Spleen (tissue), 7 donors: ENCODE measurements at regions not wholly inside any gene's neighbourhood (a gene's known extent, or its start where the extent isn't known, plus 50 kb on each side); places are given as distances from the start of the nearest gene placed in this dataset.

Experiments used
- POLR2A ChIP-seq, 3 donors: fragments of 450-650 bp; IDR thresholded peaks; one replicate each; pipeline ENCODE4 v1.5.1; 2017; ENCODE audit warnings: antibody characterized with exemption in 3 of 3, mild to moderate bottlenecking in 1 of 3
- POLR2AphosphoS5 ChIP-seq, 3 donors: sonication (generic); formaldehyde crosslinking; IDR thresholded peaks; one replicate each; pipeline ENCODE4 v1.5.1; 2017; ENCODE audit warnings: antibody characterized with exemption in 3 of 3
- TF ChIP-seq, protein P1 (sequence below), 11 experiments: fragments of 200-600 bp in 7 of 11; fragments of 450-650 bp in 4 of 11; sonication (generic) in 4 of 11; IDR thresholded peaks in 8 of 11; conservative IDR thresholded peaks in 3 of 11; 1 replicate in 7 of 11; 2 replicates in 4 of 11; pipeline versions ENCODE4 v1.4.0 to v1.8.0; 2016 to 2021; ENCODE audit warnings: antibody characterized with exemption in 11 of 11, inconsistent platforms in 4 of 11, mild to moderate bottlenecking in 1 of 11
- donor health status: DM: no; HTN: no; CAD: no; lungs with moderate emphysema.
- donor health status: DM: no; HTN: no; CAD: no.
- donor health status: DM: no; HTN: no; CAD: no.

- TF ChIP-seq POLR2A (IDR thresholded peaks at IDR 0.05), result no peak
- TF ChIP-seq, protein P1, sequence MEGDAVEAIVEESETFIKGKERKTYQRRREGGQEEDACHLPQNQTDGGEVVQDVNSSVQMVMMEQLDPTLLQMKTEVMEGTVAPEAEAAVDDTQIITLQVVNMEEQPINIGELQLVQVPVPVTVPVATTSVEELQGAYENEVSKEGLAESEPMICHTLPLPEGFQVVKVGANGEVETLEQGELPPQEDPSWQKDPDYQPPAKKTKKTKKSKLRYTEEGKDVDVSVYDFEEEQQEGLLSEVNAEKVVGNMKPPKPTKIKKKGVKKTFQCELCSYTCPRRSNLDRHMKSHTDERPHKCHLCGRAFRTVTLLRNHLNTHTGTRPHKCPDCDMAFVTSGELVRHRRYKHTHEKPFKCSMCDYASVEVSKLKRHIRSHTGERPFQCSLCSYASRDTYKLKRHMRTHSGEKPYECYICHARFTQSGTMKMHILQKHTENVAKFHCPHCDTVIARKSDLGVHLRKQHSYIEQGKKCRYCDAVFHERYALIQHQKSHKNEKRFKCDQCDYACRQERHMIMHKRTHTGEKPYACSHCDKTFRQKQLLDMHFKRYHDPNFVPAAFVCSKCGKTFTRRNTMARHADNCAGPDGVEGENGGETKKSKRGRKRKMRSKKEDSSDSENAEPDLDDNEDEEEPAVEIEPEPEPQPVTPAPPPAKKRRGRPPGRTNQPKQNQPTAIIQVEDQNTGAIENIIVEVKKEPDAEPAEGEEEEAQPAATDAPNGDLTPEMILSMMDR (IDR thresholded peaks at IDR 0.05 in 8 of 11, conservative IDR thresholded peaks at IDR 0.05 in 3 of 11), result no peak
- no peak for TF ChIP-seq POLR2AphosphoS5 (IDR thresholded peaks at IDR 0.05)
Observed at GRCh38 chr2:62407401-62407800, 98.6 kb downstream of the TMEM17 start.
